GF-D8 (cell line): ENCODE measurements at regions not wholly inside any gene's neighbourhood (a gene's known extent, or its start where the extent isn't known, plus 50 kb on each side); places are given as distances from the start of the nearest gene placed in this dataset.
"Not testable (repeated sequence)": the region's sequence is repeated elsewhere in the genome, so short reads cannot be mapped to it uniquely, and the experiment has no call there.

Experiments used
- DNase-seq: peaks from one replicate; lab custom pipeline; 2025; lab: John Stamatoyannopoulos, UW

GRCh38 chr5:125416055-125416454, 669.6 kb upstream of the ZNF608 start:
- no peak for DNase-seq

GRCh38 chr5:125421006-125421405, 674.6 kb upstream of the ZNF608 start:
- no peak for DNase-seq

GRCh38 chr5:125422342-125422741, 675.9 kb upstream of the ZNF608 start:
- DNase-seq: no peak

GRCh38 chr5:125424402-125425141, 678.1 kb upstream of the ZNF608 start:
- DNase-seq: no peak

DNA sequence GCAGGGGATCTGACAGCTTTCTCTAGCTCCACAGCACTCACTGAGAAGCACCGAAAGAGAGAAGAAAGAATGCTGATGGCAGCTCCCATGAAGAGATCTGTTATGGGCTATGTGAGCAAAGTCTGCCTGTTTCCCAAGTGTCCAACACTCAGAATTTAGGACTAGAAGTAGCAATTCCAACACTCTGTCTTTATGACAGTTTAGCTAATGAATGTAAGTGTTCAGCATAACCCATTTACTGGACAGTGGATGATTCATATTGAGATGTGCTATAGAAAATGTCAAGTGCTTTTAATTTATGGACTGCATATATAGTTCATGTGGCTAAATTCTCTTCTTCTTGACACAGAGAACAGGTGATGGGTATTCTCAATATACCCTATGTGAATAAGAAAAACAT, 683.1 kb upstream of the ZNF608 start:
- DNase-seq: no peak

DNA sequence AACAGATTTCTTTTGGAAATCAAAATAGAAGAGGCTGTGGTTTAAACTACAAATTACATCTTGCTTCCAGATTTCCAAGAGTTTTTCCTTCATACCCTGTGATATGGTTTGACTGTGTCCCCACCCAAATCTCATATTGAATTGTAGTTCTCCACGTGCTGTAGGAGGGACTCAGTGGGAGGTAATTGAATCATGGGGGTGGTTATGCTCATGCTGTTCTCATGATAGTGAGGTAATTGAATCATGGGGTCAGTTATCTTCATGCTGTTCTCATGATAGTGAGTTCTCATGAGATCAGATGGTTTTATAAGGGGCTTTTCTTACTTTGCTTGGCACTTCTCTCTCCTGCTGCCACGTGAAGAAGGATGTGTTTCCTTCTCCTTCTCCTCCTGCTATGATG, 687.0 kb upstream of the ZNF608 start:
- DNase-seq: no peak

DNA sequence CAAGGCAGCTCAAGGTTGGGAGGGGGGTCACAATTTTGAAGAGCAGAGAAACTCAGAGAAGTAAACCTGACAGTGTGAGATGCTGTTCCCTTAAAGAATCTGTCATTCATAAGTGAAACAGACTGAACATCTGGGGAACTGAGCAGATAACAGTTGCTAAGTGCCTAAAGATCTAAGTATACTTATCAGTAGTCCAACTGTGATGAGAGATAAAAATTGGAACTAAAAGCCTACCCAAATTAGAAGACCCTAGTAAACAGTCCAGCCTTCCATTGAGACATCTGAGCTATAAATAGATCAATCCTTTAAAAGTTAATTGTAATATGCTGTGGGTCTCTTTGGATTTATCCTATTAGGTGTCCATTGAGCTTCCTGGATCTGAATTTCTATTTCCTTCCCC, 692.8 kb upstream of the ZNF608 start:
- DNase-seq: no peak

DNA sequence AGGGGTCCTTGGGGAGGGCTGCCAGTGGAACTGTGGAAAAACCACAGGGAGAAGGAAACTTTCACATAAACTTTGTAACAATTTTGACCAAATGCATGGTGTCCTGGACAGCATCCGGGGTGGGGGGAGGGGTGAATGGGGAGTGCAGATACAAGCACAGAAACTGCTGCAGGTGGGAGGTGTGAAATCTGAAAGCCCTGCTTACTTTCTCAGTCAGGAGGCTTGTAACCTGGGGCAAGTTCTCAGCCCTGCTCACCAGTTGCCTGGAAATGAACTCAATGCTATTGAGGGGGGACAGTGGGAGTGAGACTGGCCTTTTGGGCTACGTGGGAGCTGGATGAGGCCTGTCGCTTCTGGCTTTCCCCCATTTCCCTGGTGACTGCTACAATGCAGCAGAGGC, 694.5 kb upstream of the ZNF608 start:
- DNase-seq: no peak

GRCh38 chr5:125446986-125447385, 700.5 kb upstream of the ZNF608 start:
- DNase-seq: no peak

GRCh38 chr5:125450771-125451170, 704.3 kb upstream of the ZNF608 start:
- DNase-seq: no peak

DNA sequence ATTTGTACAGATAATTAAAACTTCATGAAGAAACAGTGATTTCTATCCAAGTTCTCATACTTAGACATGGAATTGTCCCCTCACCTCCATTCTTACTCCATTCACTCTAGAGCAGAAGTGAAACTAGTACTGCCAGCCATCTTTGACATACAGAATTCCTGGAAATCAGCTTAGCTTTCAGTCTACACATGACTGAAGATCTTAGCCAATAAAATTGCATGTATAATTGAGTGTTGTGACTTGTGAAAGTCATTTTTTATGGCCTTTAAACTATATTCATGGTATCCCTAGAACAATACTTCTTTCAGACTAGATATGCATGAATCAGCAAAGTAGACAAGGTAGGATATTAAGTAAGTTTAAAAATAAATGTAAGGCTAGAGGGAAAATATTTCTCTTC, 705.2 kb upstream of the ZNF608 start:
- no peak for DNase-seq

- no peak for DNase-seq
These were observed 706.6 kb upstream of the ZNF608 start for GRCh38 chr5:125452991-125453390.

- no peak for DNase-seq
These were observed 708.6 kb upstream of the ZNF608 start for GRCh38 chr5:125455041-125455440.

GRCh38 chr5:125456005-125456404, 709.6 kb upstream of the ZNF608 start:
- not testable (repeated sequence) for DNase-seq

DNA sequence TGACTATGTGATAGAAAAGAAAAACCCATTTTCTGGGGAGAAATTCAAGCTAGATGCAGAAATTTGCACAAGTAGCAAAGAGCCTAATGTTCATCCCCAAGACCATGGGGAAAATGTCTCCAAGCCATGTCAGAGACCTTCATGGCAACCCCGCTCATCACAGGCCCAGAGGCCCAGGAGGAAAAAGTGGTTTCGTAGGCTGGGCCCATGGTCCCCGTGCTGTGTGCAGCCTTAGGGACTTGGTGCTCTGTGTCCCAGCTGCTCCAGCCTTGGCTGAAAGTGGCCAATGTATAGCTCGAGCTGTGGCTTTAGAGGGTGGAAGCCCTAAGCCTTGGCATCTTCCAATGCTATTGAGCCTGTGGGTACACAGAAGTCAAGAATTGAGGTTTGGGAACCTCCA, 711.2 kb upstream of the ZNF608 start:
- DNase-seq: no peak

- DNase-seq: not testable (repeated sequence)
These were observed 712.5 kb upstream of the ZNF608 start for GRCh38 chr5:125458949-125459348.

- no peak for DNase-seq
These were observed 715.2 kb upstream of the ZNF608 start for GRCh38 chr5:125461641-125462072.

GRCh38 chr5:125463466-125464092, 717.1 kb upstream of the ZNF608 start:
- DNase-seq: no peak

- DNase-seq: no peak
These were observed 718.5 kb upstream of the ZNF608 start for GRCh38 chr5:125464847-125465432.

DNA sequence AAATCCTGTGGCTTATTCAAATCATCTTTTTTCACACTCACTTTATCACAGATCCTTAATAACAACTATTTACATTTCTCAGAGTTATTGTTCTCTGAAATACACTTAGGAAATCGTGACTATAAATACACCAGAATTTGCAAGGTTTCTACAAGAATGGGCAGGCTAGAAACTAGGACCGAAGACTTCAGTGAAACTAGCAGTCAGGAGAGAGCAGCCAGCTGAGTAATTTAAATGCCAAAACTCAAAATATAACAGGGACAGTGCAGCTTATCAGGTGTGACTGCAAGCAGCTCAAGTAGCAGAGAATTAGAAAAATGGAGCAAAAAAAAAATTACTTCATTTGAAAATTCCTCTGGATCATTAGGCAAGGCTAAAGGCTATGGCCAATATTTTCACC, 719.3 kb upstream of the ZNF608 start:
- no peak for DNase-seq

- DNase-seq: no peak
These were observed 720.8 kb upstream of the ZNF608 start for GRCh38 chr5:125467222-125467621.

- no peak for DNase-seq
These were observed 724.0 kb upstream of the ZNF608 start for GRCh38 chr5:125470280-125470902.
